GM12874 (cell line): ENCODE measurements at regions not wholly inside any gene's neighbourhood (a gene's known extent, or its start where the extent isn't known, plus 50 kb on each side); places are given as distances from the start of the nearest gene placed in this dataset.

Experiments
- TF ChIP-seq, protein P1 (sequence below): IDR thresholded peaks from 2 replicates; pipeline ENCODE4 v1.5.1; 2011; ENCODE audit warnings: low read depth, mild to moderate bottlenecking, control low read depth, low read length, moderate library complexity; ENCODE audit not compliant: insufficient read depth

DNA sequence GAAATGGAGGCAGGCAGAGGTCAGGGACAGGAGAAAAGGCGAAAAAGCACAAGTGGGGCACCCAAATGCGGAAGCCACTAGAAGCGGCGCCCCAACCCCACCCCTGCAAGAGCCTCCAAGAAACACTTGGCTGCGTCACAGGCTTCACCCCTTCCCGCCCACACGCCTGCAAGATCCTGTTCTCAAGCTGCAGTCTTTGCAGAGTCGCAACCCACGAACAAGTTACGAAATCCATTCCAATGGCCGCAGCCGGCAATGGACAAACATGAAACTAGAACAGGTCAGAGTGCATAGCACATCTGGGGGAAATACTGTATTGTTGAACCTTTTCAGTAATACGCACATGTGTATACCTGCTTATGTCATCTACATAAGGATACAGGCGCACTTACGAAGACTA is 103.6 kb downstream of the PSMG1 start:
- TF ChIP-seq, protein P1, sequence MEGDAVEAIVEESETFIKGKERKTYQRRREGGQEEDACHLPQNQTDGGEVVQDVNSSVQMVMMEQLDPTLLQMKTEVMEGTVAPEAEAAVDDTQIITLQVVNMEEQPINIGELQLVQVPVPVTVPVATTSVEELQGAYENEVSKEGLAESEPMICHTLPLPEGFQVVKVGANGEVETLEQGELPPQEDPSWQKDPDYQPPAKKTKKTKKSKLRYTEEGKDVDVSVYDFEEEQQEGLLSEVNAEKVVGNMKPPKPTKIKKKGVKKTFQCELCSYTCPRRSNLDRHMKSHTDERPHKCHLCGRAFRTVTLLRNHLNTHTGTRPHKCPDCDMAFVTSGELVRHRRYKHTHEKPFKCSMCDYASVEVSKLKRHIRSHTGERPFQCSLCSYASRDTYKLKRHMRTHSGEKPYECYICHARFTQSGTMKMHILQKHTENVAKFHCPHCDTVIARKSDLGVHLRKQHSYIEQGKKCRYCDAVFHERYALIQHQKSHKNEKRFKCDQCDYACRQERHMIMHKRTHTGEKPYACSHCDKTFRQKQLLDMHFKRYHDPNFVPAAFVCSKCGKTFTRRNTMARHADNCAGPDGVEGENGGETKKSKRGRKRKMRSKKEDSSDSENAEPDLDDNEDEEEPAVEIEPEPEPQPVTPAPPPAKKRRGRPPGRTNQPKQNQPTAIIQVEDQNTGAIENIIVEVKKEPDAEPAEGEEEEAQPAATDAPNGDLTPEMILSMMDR = no peak

DNA sequence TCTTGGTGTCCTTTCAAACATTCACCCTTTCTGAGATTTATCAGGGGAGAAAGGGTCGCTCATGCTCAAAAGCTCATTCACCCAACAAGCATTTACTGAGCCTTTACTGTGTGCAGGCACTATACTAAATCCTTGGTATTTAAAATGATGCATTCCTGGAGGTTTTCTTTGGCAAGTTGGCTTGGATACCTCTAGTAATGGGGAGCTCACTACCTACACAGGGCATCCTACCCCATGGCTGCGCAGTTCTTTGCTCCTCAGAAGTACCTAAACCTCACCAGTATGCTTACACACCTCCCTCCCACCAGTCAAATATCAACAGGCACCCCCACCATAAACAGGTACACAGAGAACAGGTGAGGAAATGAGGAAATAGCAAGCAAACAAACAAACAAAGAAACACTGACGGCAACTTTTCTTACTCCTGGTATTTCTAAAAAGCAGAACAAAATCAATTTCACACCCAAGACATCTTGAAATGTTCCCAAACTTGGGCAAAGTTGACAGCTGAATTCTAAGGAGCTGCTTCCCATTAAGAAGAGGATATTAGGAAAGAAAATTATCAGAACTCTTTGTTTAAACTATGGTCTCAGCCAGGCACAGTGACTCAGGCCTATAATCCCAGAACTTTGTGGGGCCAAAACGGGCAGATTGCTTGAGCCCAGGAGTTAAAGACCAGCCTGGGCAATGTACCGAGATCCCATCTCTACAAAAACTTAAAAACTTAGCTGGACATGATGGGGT is 104.8 kb downstream of the PSMG1 start:
- TF ChIP-seq, protein P1 = no peak

DNA sequence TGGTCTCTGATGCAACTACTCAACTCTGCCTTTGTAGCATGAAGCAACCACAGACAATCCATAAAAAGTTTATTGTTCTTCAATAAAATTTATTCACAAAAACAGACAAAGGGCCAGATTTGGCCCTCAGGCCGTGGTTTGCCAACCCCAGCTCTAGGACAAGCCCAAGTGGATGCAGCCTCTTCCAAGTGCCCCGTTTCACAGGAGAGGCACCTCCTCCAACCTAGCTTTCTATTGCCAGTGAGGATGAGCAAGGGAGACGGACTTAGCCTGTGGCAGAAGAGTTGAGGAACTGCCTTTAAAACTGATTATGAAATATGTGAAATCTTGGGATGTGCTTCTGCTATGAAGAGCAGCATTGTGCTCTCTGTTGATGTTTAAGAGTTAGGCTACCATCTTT is 105.4 kb downstream of the PSMG1 start:
- TF ChIP-seq, protein P1 = no peak

DNA sequence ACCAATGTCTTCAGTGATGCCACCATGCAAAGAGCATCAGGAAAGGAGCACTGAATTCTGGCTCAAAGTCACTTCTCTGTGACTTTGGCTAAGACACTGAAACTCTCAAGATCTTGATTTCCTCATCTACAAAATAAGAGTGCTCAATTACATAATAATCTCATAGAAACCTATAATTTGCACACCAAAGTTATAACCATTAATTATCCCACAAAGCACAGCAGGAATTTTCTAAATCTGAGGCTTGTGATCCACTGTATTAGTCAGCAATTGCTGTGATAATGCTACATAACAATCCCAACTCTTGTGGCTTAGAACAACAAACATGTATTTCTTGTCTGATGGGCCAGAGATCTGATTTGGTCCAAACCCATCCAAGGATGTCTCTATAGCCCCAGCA is 108.7 kb downstream of the PSMG1 start:
- TF ChIP-seq, protein P1 = no peak

DNA sequence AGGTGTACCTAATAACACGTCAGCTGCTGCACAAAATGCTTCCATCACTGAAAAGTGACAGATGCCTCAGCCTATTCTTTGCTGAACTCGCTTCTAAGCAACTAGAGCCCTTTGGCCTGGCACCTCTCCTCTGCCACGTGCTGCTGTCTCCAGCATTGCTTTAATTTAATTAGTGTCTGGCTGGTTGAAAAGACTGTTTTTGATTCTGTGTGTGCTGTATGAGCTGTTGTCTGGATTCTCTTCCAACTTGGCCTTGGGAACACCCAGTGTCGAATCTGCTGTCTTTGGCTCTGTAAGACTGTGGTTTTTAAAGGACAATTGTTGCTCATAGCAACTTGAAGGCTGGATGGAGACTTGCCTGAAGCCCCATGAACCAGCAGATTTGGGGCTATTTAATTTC is 109.5 kb downstream of the PSMG1 start:
- TF ChIP-seq, protein P1 = no peak

DNA sequence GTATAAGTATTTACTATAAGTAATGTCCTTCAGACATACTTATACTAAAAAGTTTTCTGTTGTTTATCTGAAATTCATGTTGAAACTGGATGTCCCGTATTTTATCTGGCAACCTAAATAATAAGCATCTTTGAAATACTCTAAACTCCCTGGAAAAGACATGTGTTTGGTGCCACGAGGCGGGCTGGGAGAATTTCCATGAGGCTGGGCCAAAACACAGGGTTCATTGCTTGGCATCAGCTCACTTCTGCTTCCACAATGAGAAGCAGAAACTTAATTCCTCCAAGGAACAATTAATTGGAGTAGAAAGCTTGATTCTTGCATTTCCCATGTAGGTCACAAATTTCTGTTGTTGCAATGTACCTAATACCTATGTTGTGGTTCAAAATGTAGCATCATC is 110.2 kb downstream of the PSMG1 start:
- TF ChIP-seq, protein P1 = no peak

DNA sequence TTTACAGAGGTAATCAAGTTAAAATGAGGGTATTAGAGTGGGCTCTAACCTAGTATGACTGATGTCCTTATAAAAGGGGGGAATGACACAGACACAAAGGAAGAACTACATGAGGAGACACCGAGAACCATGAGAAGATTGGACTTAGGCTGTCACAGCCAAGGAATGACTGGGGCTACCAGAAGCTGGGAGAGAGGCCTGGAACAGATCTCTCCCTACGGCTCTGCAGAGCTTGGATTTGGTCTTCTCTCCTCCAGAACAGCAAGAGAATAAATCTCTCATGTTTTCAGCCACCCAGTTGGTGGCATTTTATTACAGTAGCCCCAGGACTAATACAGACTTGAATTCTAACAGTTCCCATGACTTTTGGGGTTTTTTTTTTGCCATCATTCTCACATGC is 110.8 kb downstream of the PSMG1 start:
- TF ChIP-seq, protein P1 = no peak
